Lower leg skin (tissue), 4 donors: ENCODE measurements at regions not wholly inside any gene's neighbourhood (a gene's known extent, or its start where the extent isn't known, plus 50 kb on each side); places are given as distances from the start of the nearest gene placed in this dataset.

Experiments used
- DNase-seq, 2 donors: peaks; one replicate each; pipeline ENCODE4 v3.0.0-alpha.2; 2019; ENCODE audit warnings: low spot score in 2 of 2
- H3K4me3 ChIP-seq: fragments of 200-600 bp; sonication (generic); 2 replicates; pipeline ENCODE4 v1.5.1; 2017; ENCODE audit warnings: mild to moderate bottlenecking, low read depth; ENCODE audit not compliant: poor library complexity, severe bottlenecking
- CTCF ChIP-seq, 3 donors: fragments of 450-650 bp; IDR thresholded peaks; one replicate each; pipeline ENCODE4 v1.5.1; 2016; ENCODE audit warnings: antibody characterized with exemption in 3 of 3, mild to moderate bottlenecking in 3 of 3, moderate library complexity in 2 of 3
- POLR2A ChIP-seq, 2 donors: fragments of 450-650 bp; IDR thresholded peaks; one replicate each; pipeline ENCODE4 v1.6.1; 2016 to 2017; ENCODE audit warnings: antibody characterized with exemption in 2 of 2, mild to moderate bottlenecking in 1 of 2, moderate library complexity in 1 of 2
- WGBS, 2 donors: methylation state at CpG; one replicate each; pipeline ENCODE4 v1.1.5; 2018; 5-methylcytosine and 5-hydroxymethylcytosine counted together
- intact Hi-C: fragments of 100-400 bp; cut with DNase I; formaldehyde crosslinking; loops from one replicate; pipeline ENCODE4 v1.15.0; 2023; ENCODE audit warnings: low total_unique reads

- TF ChIP-seq POLR2A (IDR thresholded peaks at IDR 0.05) (no peak), CTCF (IDR thresholded peaks at IDR 0.05) (no peak)
- WGBS, 2 donors, result 81 to 87% methylated on average over 4 of the region's 4 CpGs
- H3K4me3 ChIP-seq, result no peak overlapping the region
- DNase-seq, result no peak
- intact Hi-C loops, result no loop called here
These were observed 173.4 kb upstream of the PSMD7 start for GRCh38 chr16:74123195-74123594.

GRCh38 chr16:74117798-74118197 is 178.8 kb upstream of the PSMD7 start:
- no peak overlapping the region for H3K4me3 ChIP-seq
- WGBS, 2 donors, result 61 to 66% methylated on average over 4 of the region's 4 CpGs
- TF ChIP-seq POLR2A (IDR thresholded peaks at IDR 0.05), result no peak
- no peak for TF ChIP-seq CTCF (IDR thresholded peaks at IDR 0.05)
- intact Hi-C loops, result no loop called here
- no peak for DNase-seq

- DNase-seq, result no peak
- WGBS, 2 donors, result 66 to 76% methylated on average over 8 of the region's 8 CpGs
- no peak overlapping the region for H3K4me3 ChIP-seq
- TF ChIP-seq POLR2A (IDR thresholded peaks at IDR 0.05) (no peak), CTCF (IDR thresholded peaks at IDR 0.05) (no peak)
- intact Hi-C loops, result no loop called here
These were observed 183.1 kb upstream of the PSMD7 start for GRCh38 chr16:74113545-74113944.

- intact Hi-C loops, result no loop called here
- H3K4me3 ChIP-seq, result no peak overlapping the region
- WGBS, 2 donors, result 84 to 91% methylated on average over 2 of the region's 2 CpGs
- TF ChIP-seq CTCF (IDR thresholded peaks at IDR 0.05) (no peak), POLR2A (IDR thresholded peaks at IDR 0.05) (no peak)
- DNase-seq, result no peak
These were observed 185.1 kb upstream of the PSMD7 start for GRCh38 chr16:74111456-74111982.

GRCh38 chr16:74107795-74108610 is 188.6 kb upstream of the PSMD7 start:
- TF ChIP-seq POLR2A (IDR thresholded peaks at IDR 0.05) (no peak), CTCF (IDR thresholded peaks at IDR 0.05) (no peak)
- no peak overlapping the region for H3K4me3 ChIP-seq
- intact Hi-C loops, result no loop called here
- DNase-seq, result peak in 1 of 2 donors; percentile 19
- WGBS, 2 donors, result 46 to 50% methylated on average over 18 of the region's 18 CpGs
